CD14-positive monocyte (primary cell): ENCODE measurements at regions not wholly inside any gene's neighbourhood (a gene's known extent, or its start where the extent isn't known, plus 50 kb on each side); places are given as distances from the start of the nearest gene placed in this dataset.

ENCODE experiments used
- DNase-seq, 3 donors: peaks; one replicate each; pipeline ENCODE4 v3.0.0-alpha.2; 2011 to 2022
- H2AFZ ChIP-seq: 2 replicates; pipeline ENCODE4 v1.6.0; 2012; ENCODE audit warnings: mild to moderate bottlenecking, low read depth, low read length, inconsistent platforms; ENCODE audit not compliant: insufficient read depth, poor library complexity, severe bottlenecking
- H3K27ac ChIP-seq, 2 donors: 1 replicate in 1 of 2; 2 replicates in 1 of 2; pipeline ENCODE4 v1.5.1; 2012 to 2013; ENCODE audit warnings: low read length in 2 of 2, control low read depth in 1 of 2, inconsistent platforms in 1 of 2, low read depth in 1 of 2, mild to moderate bottlenecking in 1 of 2
- H3K27me3 ChIP-seq, 2 donors: one replicate each; pipeline versions ENCODE4 v1.6.0 to v1.6.1; 2011 to 2013; ENCODE audit warnings: low read length in 2 of 2; ENCODE audit not compliant: control insufficient read depth in 2 of 2, insufficient read depth in 2 of 2
- H3K36me3 ChIP-seq, 2 donors: replicated peaks in 1 of 2; 1 replicate in 1 of 2; 2 replicates in 1 of 2; pipeline versions ENCODE4 v1.5.1 to v1.6.1; 2012 to 2013; ENCODE audit warnings: low read length in 2 of 2, control low read depth in 1 of 2, inconsistent platforms in 1 of 2, mild to moderate bottlenecking in 1 of 2; ENCODE audit not compliant: insufficient read depth in 2 of 2, control insufficient read depth in 1 of 2
- H3K4me1 ChIP-seq, 2 donors: 1 replicate in 1 of 2; 2 replicates in 1 of 2; pipeline versions ENCODE4 v1.5.1 to v1.6.1; 2012 to 2013; ENCODE audit warnings: low read length in 2 of 2, control low read depth in 1 of 2, inconsistent platforms in 1 of 2, mild to moderate bottlenecking in 1 of 2, moderate library complexity in 1 of 2; ENCODE audit not compliant: insufficient read depth in 2 of 2, control insufficient read depth in 1 of 2
- H3K4me2 ChIP-seq: replicated peaks from 2 replicates; pipeline ENCODE3; 2012; ENCODE audit warnings: low read length, moderate library complexity, mild to moderate bottlenecking; ENCODE audit not compliant: poor library complexity, severe bottlenecking; ENCODE audit errors: extremely low read depth
- H3K4me3 ChIP-seq, 3 experiments: fragments of 200-600 bp in 1 of 3; sonication (generic) in 1 of 3; replicated peaks in 1 of 3; 1 replicate in 2 of 3; 2 replicates in 1 of 3; pipeline ENCODE4 v1.5.1; 2011 to 2013; ENCODE audit warnings: low read length in 3 of 3, mild to moderate bottlenecking in 3 of 3, control low read depth in 2 of 3, low read depth in 2 of 3, inconsistent platforms in 1 of 3, moderate library complexity in 1 of 3
- H3K79me2 ChIP-seq: 2 replicates; pipeline ENCODE4 v1.6.0; 2012; ENCODE audit warnings: mild to moderate bottlenecking, control low read depth, inconsistent platforms, low read length, moderate library complexity; ENCODE audit not compliant: insufficient read depth
- H3K9ac ChIP-seq: 2 replicates; pipeline ENCODE4 v1.6.0; 2017; ENCODE audit warnings: low read length, mild to moderate bottlenecking; ENCODE audit not compliant: insufficient read depth, poor library complexity, severe bottlenecking
- H3K9me3 ChIP-seq, 2 donors: replicated peaks in 1 of 2; 1 replicate in 1 of 2; 2 replicates in 1 of 2; pipeline versions ENCODE4 v1.5.1 to v1.6.1; 2012 to 2013; ENCODE audit warnings: low read length in 2 of 2, control low read depth in 1 of 2; ENCODE audit not compliant: control insufficient read depth in 1 of 2, insufficient read depth in 1 of 2
- H4K20me1 ChIP-seq: 2 replicates; pipeline ENCODE4 v1.6.0; 2012; ENCODE audit warnings: mild to moderate bottlenecking, low read length, control low read depth, moderate library complexity; ENCODE audit not compliant: insufficient read depth
- H3K27ac Mint-ChIP-seq, 7 donors: one replicate each; pipeline ENCODE4 v1.8.0; 2020; ENCODE audit warnings: mild to moderate bottlenecking in 7 of 7, mixed read lengths in 7 of 7, moderate library complexity in 6 of 7, inconsistent platforms in 2 of 7
- H3K27me3 Mint-ChIP-seq, 3 donors: one replicate each; pipeline ENCODE4 v1.8.0; 2021 to 2022; ENCODE audit warnings: low read depth in 3 of 3, mild to moderate bottlenecking in 3 of 3, mixed read lengths in 3 of 3, moderate library complexity in 3 of 3, inconsistent platforms in 1 of 3
- H3K36me3 Mint-ChIP-seq, 2 donors: one replicate each; pipeline ENCODE4 v1.8.0; 2020; ENCODE audit warnings: mixed read lengths in 2 of 2, inconsistent platforms in 1 of 2, mild to moderate bottlenecking in 1 of 2
- H3K4me1 Mint-ChIP-seq: one replicate; pipeline ENCODE4 v1.8.0; 2020; ENCODE audit warnings: mild to moderate bottlenecking, mixed read lengths
- H3K4me3 Mint-ChIP-seq, 2 donors: one replicate each; pipeline ENCODE4 v1.8.0; 2020; ENCODE audit warnings: mild to moderate bottlenecking in 2 of 2, mixed read lengths in 2 of 2, moderate library complexity in 1 of 2
- H3K9me3 Mint-ChIP-seq, 7 donors: one replicate each; pipeline ENCODE4 v1.8.0; 2020 to 2022; ENCODE audit warnings: mixed read lengths in 7 of 7, mild to moderate bottlenecking in 6 of 7, moderate library complexity in 6 of 7, inconsistent platforms in 2 of 7
- WGBS: methylation state at CpG from one replicate; pipeline ENCODE4 v1.1.5; 2013; ENCODE audit warnings: missing lambda C conversion rate; ENCODE audit not compliant: insufficient coverage; 5-methylcytosine and 5-hydroxymethylcytosine counted together
- intact Hi-C, 2 donors: fragments of 100-400 bp; cut with micrococcal nuclease; formaldehyde crosslinking; loops; one replicate each; pipeline versions ENCODE4 v1.15.0 to v1.15.1; 2023
- TF ChIP-seq, protein P1 (sequence below): fragments of 200-600 bp; IDR thresholded peaks from one replicate; pipeline ENCODE4 v1.8.0; 2022; ENCODE audit warnings: antibody characterized with exemption, mild to moderate bottlenecking

DNA sequence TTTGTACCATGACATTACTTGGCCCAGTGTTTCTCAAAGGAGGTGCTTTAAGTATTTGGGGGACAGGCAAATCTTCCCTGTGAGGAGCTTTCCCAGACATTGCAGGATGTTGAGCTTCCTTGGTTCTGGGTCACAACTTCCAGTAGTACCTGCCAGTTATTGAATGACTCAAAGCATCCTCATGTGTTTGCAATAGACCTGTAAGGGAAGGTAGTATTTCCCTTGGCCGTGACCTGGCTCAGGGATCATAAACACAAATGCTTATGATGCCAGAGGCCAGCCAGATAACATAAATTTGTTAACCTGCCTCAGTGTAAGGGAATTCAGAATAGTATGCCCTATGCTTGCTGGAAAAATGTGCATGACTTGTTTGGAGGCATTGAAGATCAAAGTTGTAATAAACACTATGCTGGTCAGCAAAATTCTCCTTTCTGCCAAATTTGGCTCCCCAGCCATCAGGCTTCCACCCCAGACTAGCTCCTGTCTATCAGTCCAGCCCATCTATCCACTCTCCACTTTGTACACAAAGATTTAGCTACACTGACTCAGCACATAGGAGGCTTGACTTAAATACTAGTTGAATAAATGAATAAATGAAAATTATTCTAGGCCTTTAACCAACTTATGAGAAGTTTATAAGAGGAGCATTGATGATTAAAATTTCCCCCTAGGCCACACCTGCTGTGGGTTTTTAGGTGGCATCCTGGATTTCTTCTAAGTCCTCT, 102.0 kb upstream of the EFEMP1 start:
- TF ChIP-seq, protein P1, sequence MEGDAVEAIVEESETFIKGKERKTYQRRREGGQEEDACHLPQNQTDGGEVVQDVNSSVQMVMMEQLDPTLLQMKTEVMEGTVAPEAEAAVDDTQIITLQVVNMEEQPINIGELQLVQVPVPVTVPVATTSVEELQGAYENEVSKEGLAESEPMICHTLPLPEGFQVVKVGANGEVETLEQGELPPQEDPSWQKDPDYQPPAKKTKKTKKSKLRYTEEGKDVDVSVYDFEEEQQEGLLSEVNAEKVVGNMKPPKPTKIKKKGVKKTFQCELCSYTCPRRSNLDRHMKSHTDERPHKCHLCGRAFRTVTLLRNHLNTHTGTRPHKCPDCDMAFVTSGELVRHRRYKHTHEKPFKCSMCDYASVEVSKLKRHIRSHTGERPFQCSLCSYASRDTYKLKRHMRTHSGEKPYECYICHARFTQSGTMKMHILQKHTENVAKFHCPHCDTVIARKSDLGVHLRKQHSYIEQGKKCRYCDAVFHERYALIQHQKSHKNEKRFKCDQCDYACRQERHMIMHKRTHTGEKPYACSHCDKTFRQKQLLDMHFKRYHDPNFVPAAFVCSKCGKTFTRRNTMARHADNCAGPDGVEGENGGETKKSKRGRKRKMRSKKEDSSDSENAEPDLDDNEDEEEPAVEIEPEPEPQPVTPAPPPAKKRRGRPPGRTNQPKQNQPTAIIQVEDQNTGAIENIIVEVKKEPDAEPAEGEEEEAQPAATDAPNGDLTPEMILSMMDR = no peak
- no peak for DNase-seq
- Histone ChIP-seq H3K4me3 (no peak overlapping the region), H3K36me3 (no peaks in the 10 kb centered on the region), H3K9me3 (no peaks in the 10 kb centered on the region), H2AFZ (no peak overlapping the region), H3K79me2 (no peaks in the 10 kb centered on the region), H3K4me1 (no peaks in the 10 kb centered on the region), H3K4me2 (no peak overlapping the region), H3K27ac (no peak overlapping the region), H3K9ac (no peak overlapping the region), H3K27me3 (no peaks in the 10 kb centered on the region), H4K20me1 (no peaks in the 10 kb centered on the region)
- Mint-ChIP-seq H3K27ac (no peak overlapping the region), H3K36me3 (no peaks in the 10 kb centered on the region), H3K27me3 (peaks cover 2 to 6% (median 3%) of the 10 kb centered on the region in 3 donors), H3K9me3 (peaks cover 0 to 2% (median 0%) of the 10 kb centered on the region in 7 donors), H3K4me3 (no peak overlapping the region), H3K4me1 (no peaks in the 10 kb centered on the region)
- 89% methylated on average over 1 of the region's 1 CpG for WGBS
- intact Hi-C loops = no loop called here

DNA sequence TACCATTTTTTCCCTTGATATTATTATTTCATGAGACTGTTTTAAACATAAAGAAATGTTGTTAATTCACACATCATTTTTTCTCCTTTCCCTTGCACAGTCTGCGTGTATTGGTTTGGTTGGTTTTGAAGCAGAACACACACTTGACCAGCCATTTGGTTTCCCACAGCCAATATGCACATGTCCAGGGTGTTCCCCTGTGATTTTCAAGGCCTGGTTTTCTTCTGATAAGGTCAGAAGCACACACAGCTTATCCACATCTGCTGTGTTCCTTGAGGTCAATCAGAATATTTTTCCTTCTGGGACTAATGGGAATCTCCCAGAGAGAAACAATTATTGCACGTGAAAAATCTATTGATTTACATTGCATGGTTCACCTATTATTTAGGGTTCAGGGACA, 103.2 kb upstream of the EFEMP1 start:
- H3K4me3 Mint-ChIP-seq = no peak overlapping the region
- TF ChIP-seq, protein P1 = no peak
- no peak overlapping the region for H3K4me2 ChIP-seq
- H3K27ac ChIP-seq = no peak overlapping the region
- peaks cover 2 to 6% (median 2%) of the 10 kb centered on the region in 3 donors for H3K27me3 Mint-ChIP-seq
- WGBS = no CpG with 5 or more reads among the region's 2 CpGs
- intact Hi-C loops = no loop called here
- H4K20me1 ChIP-seq = no peaks in the 10 kb centered on the region
- no peak overlapping the region for H2AFZ ChIP-seq
- H3K4me3 ChIP-seq = no peak overlapping the region
- no peaks in the 10 kb centered on the region for H3K4me1 ChIP-seq
- no peaks in the 10 kb centered on the region for H3K27me3 ChIP-seq
- no peaks in the 10 kb centered on the region for H3K4me1 Mint-ChIP-seq
- no peak for DNase-seq
- no peaks in the 10 kb centered on the region for H3K36me3 Mint-ChIP-seq
- no peaks in the 10 kb centered on the region for H3K36me3 ChIP-seq
- no peak overlapping the region for H3K27ac Mint-ChIP-seq
- no peak overlapping the region for H3K9ac ChIP-seq
- H3K9me3 ChIP-seq = no peaks in the 10 kb centered on the region
- peaks cover 0 to 2% (median 0%) of the 10 kb centered on the region in 7 donors for H3K9me3 Mint-ChIP-seq
- H3K79me2 ChIP-seq = no peaks in the 10 kb centered on the region
